Inferior parietal cortex (tissue), 1 donor: ENCODE measurements at regions not wholly inside any gene's neighbourhood (a gene's known extent, or its start where the extent isn't known, plus 50 kb on each side); places are given as distances from the start of the nearest gene placed in this dataset.

Source experiments
- DNase-seq: peaks from one replicate; pipeline ENCODE4 v3.0.0-alpha.2; 2016; ENCODE audit errors: extremely low spot score

- peak; percentile 48 for DNase-seq
Measured at GRCh38 chr2:67871686-67872412, 191.0 kb downstream of the C1D start.

GRCh38 chr2:67872481-67872880, 190.3 kb downstream of the C1D start:
- no peak for DNase-seq

DNA sequence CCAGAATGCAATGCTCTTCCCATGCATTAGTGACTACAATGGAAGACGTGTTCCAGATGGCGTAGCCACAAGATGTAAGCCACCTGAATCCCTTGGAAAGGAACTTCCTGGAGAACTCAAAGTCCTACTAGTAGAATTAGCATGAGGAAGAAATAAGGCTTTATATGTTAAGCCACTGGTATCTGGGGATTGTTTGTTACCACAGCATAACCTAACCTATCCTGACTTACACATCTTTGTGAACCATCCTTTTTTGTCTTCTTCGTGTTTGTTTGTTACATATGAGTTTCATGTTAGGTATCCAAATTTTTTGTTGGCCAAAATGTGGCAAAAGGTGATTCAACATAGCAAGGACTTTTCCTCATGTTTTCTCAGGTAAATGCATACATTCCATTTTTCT, 188.9 kb downstream of the C1D start:
- DNase-seq, result no peak

DNA sequence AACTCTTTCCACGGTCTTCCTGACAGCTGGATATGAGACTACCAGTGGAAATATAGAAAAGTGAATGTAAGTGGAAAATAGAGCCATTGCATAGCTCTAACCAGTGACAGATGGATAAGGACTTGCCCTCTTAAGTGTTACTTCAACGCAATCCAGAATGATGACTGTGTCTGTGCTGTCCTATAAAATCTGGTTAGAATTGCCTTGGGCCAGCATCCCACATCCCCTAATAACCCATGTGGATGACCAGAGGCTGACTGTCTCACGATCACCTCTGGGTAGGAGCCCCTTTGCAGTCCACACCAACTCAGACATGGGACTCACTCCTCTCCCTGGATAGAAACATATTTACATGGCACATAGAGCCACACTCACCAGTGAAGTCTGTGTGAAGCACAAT, 186.6 kb downstream of the C1D start:
- DNase-seq, result no peak

DNA sequence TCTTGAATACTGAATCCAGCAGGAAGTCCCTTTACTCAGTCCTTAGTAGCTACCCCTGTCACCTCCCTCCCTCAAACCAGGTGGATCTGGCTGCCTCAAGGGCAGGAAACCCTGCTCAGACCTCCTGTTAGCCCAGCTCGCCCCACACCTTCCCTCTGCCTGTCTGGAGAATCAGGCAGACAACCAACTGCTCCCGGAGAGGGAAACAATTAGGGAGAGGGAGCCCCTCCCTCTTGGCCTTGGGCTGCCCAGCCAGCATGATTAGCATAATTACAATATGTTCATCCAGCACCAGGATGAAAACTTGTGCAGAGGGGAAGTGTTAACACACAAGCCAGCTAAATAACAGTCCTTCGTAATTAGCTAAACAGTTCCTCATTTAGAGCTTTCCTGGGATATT, 185.5 kb downstream of the C1D start:
- no peak for DNase-seq

- DNase-seq, result no peak
Measured at GRCh38 chr2:67878743-67879142, 184.1 kb downstream of the C1D start.

- no peak for DNase-seq
Measured at GRCh38 chr2:67879586-67880290, 183.1 kb downstream of the C1D start.

DNA sequence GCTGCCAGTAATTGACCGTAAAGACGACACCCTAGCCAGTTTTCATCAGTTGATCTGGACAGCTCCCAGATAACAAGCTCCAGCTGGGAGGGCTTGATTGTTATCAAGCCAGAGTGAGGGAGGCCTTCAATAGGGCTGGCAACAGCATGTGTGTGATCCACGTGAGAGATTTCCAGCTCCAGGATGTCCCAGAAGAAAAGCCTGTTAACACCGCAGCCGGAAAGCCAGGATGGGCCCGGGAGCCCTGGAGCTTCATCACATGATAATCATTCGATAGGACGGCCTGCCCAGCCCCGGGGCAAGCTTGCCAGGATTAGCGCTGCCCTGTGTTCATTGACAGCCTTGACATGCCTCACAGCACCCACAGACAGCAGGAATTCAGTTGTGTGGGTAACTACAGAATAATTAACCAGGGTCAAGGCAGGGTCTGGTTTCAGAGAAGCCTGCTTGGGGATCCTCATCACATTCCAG, 182.5 kb downstream of the C1D start:
- no peak for DNase-seq

DNA sequence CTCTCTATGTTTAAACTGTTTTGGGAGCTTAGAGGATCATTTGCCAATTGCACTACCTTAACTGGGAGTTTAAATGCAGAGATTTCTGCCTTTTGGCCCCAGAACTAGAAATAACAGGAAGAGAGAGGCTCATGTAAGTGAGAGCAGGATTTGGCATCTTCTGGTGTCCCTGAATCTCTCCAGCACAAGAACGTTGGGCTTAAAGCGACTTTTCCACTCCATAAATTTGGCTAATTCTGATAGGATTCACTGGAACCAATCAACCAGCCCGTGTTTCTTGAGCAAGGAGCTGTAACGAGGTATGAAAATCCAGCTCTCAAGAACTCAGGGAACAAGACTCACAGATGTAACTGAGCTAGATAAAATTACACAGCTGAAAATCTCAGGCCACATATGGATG, 181.0 kb downstream of the C1D start:
- no peak for DNase-seq

DNA sequence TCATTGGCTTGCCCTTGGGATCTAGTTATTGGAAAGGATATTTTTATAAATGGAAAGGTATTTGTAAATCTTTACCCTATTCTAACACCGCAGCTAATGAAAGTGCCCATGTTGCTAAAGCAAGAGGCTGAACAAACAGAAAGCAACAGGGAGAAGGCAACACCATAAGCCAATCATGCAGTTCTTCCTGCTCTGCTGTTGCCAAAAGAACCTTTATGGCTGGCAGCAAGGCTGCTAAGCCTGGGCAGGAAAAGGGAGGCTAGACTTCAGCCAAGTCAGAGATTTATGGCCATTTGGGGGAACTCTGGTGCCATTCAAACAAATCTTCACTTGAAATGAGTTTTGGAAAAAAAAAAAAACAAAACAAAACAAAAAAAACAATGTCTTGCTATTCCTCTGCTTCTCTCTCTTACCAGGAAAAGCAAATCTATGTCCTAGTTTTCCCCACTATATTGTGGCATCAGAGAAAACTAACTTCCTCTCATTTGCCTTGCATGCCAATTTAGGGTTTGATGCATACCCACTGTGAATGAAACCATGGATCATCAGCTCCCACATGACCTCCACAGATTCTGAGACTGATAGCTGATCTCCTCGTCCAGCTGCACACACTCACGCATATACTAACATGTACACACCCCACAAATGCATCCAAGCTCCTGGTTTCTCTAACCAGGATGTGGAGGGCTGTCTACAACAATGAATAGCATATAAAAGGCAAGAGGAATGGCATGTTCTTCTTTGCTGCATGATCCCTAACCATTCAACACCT, 179.3 kb downstream of the C1D start:
- DNase-seq, result no peak

- DNase-seq, result no peak
Measured at GRCh38 chr2:67888351-67889005, 174.3 kb downstream of the C1D start.

- DNase-seq, result no peak
Measured at GRCh38 chr2:67889056-67889455, 173.7 kb downstream of the C1D start.

- no peak for DNase-seq
Measured at GRCh38 chr2:67891642-67892041, 171.2 kb downstream of the C1D start.

DNA sequence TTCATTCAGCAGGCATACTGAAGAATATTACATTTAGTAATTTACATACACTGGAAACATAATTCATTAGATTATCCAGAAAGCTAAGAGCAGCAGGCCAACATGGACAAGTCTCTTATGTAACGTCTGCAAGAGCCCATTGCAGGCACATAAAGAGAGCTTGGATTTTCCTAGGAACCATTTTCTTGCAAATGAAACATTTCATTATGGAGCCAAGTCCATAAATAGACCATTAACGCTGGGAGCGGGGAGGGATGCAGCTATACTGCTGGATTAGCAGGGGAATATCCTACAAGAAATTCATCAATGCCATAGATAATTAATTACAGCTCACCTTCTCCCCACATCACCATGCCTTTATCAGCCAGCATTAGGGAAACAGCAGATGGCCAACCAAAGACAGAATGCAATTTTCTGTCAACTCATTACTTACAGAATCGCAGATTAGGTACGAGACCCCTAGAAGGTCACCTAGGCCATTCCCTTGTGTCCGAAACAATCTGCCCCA, 170.4 kb downstream of the C1D start:
- DNase-seq, result no peak

- DNase-seq, result no peak
Measured at GRCh38 chr2:67895227-67895941, 167.4 kb downstream of the C1D start.

GRCh38 chr2:67896076-67896475, 166.7 kb downstream of the C1D start:
- DNase-seq, result no peak

DNA sequence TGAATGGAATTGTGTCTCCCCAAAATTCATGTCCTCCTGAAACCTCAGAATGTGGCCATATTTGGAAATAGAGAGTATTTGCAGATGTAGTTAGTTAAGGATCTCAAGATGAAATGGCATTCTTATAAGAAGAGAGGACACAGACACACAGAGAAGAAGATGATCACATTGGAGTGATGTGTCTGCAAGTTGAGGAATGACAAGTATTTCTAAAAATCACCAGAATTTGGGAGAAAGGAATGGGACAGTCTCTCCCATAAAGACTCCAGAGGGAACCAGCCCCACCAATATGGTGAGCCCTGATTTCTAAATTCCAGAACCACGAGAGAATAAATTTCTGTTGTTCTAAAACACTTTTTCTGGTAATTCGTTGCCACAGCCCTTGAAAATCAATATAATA, 166.3 kb downstream of the C1D start:
- DNase-seq, result no peak

DNA sequence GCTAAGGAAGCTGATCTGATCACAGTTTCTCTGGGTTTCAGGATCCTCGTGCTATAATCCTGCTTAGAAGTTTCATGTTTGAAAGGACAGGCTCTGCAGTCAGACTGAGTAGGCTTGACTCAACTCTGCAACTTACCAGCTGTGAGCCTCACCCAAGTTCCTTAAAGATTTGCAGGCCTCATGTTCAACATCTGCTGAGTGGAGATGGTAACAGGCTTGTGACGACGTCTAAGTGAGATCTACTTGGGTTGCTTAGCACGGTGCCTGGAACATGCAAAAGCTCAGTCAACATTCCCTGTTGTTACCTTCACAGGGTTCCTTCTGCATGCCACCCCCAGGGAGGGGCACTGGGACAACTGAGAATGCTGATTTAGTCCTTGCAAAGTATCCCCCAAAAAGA, 164.2 kb downstream of the C1D start:
- DNase-seq, result no peak

GRCh38 chr2:67899187-67899586, 163.6 kb downstream of the C1D start:
- no peak for DNase-seq

DNA sequence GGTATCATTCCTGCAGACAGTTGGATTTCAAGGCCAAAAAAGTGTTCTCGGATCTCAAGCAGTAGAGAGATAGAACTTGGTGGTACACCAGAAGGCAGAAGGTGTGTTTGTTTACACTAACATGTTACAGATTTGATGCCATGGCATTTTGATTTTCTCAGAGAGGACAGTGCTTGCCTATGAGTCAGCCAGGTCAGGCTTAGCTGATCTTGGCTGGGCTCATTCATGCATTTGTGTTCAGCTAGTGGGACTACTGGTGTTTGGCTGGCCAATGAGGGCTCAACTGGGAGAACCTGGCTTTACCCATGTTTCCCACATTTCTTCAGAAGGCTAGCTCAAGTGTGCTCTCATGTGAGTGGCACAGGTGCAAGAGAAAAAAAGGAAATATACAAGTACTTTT, 162.0 kb downstream of the C1D start:
- no peak for DNase-seq

- DNase-seq, result no peak
Measured at GRCh38 chr2:67904566-67904965, 158.2 kb downstream of the C1D start.
